ENCODE measurements at regions not wholly inside any gene's neighbourhood (a gene's known extent, or its start where the extent isn't known, plus 50 kb on each side); places are given as distances from the start of the nearest gene placed in this dataset.
"Not testable (repeated sequence)": the region's sequence is repeated elsewhere in the genome, so short reads cannot be mapped to it uniquely, and the experiment has no call there.

DNA sequence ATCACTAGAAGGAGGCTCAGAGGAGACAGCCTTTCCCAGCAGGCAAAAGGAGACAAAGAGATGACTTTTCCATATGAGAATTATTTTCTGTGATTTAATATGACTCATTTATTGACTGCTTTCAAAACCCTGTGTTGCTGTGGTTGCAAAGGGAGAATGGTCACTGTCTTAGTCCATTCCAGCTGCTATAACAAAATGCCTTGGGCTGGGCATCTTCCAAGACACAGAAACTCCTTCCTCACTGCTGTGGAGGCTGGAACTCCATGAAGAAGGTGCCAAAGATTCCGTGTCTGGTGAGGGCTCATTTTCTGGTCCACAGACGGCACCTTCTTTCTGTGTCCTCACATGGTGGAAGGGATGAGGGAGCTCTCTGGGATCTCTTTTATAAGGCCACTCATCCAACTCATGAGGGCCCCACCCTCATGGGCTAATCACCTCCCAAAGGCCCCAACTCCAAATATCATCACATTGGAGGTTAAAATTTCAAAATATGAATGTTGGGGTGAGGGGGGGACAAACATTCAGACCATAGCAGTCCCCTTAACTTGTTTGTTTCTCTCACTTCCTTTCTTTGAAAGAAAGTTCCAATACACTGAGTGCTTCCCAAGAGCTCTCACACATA, 252.1 kb upstream of the RAB4A start:
- DNase-seq = no peak

DNA sequence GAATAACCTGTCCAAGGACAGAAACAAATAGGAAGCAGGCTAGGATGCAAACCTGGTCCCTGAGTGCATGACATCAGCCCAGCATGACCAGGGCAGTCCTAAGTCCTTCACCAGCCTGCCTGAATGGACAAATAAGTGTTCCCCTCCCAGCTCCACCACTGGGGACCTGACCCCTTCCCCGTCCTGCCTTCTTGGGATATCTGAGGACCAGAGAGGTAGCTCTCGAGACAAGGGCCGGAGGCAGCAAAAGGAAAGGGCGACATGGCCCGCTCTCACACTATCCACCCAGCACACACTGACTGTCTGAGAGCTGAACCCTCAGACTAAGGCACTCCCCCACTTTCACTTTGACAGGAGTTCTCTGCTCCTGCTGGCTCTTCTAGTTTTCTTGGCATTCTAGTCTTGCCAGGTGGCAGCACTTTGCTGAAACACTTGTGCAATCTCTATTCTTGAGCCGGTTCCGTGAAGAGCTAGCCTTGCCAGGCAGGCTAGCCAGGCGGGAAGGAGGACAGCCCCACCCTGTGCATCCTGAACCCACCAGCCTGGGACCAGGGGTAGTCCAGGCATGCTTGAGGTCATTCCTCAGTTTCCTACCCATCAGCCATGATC, 251.1 kb upstream of the RAB4A start:
- no peak for DNase-seq

- not testable (repeated sequence) for DNase-seq
These were observed 249.9 kb upstream of the RAB4A start for GRCh38 chr1:229021034-229021433.

DNA sequence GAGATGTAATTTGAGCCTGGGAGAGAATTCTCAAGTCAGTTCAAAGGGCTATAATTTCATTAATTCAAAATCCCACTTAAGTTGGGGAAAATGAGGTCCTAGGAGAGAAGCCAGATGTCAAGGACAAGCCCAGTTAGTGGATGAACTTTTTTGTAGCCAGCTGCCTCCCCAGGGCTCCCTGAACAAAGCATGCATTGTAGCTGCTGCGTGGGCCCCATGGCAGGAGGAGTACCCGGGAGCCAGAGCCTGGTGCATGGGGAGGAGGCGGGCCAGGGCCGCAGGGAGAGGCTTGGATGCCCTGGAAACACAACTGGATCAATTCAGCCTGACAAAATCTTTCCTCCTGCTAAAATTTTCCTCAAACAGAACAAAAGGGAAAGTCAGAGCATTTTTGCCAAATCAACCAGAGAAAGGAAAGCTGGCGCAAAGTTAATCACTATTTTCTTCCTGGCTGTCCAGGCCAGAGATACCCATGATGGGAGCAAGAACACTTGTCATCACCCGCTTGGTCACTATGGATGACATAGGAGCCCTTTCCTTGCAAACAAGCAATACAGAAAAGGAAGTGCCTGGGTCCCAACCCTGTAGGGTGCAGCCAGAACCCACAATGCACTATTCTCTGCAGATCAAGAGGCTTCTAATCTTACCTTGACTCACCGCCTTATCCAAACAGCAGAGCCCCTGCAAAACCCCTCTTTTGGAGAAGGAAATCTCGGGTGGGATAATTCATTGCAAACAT, 248.1 kb upstream of the RAB4A start:
- DNase-seq = no peak

GRCh38 chr1:229023651-229024300, 247.1 kb upstream of the RAB4A start:
- no peak for DNase-seq

- no peak for DNase-seq
These were observed 246.3 kb upstream of the RAB4A start for GRCh38 chr1:229024528-229025130.

DNA sequence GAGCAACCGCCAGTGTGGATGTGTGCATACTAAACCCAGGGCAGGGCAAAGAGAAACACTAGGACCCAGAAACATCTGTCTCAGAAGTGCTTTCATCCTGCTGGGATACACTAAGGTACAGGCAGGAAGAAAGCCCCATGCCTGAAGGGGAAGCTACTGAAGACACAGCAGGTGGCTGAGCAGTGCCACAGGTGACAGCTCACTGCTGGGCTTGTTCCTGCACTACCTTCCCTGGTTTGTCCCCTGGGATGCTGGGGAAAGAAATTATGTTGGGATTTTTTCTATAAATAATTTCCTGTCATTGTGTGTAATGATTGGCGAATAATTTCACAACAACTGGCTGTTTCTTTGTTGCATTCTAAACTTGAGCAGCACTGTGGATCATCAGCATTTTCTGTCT, 245.3 kb upstream of the RAB4A start:
- DNase-seq = no peak

DNA sequence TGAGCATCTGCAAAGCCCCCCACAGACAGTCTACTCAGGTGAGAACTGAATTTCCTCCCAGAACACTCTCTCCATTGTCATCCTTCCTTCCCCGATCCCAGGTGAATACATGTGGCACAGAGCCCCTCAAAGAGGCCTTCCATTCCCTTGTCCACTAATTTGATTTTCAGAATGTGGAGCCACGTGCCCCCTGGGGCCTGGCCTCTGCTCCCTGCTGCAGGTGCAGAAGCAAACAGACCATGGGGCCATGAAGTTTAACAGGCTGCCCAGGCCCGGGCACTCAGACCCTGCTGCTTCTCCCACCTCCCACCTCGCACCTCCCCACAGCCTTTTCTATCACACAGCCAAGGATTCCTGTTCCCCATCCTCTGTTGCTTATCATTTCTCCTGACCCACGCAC, 243.8 kb upstream of the RAB4A start:
- DNase-seq = no peak

- peak; percentile 52 for DNase-seq
These were observed 243.2 kb upstream of the RAB4A start for GRCh38 chr1:229027622-229028182.

DNA sequence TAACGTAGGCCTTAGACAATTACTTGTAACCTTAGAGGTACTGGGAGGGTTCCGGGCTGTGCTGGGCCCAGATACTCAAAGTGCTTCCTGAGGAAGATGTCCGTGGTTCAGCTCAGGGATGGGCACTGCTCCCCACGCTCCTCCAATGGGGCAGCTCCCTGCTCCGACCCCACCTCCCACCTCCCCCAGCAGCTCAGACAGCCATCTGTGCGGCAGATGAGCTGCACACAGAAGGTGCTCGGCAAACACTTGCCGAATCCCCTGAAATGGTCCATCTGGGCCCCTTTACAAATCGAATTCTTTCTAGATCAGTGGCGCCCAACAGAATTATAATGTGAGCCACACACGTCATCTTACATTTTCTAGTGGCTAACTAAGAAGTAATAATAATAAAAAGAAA, 242.4 kb upstream of the RAB4A start:
- no peak for DNase-seq

DNA sequence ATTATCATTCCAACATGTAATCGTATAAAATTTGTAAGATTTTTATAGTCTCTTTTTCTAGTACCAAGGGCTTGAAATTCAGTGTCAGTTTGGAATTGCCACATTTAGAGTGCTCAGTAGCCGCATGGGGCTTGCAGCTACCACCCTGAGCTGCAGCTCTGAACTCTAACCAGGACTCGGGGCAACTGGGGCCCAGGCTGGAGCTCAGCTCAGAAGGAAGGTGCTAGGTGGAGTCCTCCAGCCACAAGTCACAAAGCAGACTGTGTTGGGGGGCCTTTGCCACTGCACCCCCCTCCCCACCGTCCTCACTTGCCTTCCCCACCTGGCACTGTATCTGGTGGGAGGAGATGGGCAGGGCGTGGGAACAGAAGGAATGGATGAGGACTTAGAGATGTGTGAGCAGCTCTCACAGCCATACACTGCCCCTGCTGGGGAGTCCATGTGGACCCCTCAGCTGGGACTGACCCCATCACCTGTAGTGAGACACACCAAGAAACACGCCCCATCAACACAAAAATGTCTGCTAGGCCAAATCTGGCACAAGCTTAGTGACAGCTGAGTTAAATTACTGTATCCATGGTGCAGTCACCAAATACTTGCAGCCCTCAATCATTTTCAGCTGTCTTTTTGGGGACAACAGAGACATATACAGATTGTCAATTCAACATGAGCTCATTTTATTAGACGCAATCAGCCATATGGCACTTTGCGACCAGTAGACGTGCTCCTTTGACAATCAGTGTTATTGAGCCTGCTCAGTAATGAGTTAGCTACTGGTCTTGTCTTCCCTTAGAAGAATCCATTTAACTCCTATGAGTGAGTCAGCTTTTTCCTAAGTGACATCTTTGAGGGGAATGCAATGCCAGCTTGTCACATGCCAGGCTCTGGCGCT, 241.7 kb upstream of the RAB4A start:
- no peak for DNase-seq

DNA sequence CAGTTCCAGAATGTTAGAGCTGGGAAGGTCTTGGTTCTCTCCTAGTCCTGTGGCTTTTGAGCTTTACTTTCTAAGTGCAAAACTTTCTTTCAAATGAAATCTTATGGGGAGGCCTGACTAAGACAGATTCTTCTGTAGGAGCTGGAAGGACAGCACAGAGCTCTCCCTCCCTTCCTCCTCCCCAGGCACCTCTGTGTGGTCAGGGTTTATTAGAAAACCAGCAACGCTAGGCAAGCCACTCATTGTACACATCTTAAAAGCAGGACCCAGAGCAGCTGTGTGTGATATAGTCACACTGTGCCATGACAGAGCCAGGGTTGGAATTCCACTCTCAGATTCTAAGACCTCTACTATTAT, 241.1 kb upstream of the RAB4A start:
- no peak for DNase-seq

DNA sequence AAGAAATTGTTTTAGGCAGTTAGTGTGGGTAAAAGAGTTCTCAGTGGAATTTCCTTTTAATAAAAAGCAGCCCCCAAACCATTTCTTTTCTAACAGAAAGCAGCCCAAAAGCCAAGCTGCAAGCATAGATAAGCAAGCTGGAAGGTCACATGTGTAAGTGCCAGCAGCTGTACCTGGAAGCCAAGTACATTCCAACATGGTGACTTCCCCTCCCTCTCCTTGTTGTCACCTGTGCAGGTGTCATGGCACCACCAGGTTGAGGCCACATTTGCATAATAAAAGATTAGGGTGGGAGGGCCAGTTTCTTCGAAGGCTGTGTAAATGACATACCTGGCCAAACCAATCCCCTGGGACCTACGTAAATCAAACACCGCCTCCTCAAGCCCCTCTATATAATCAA, 240.3 kb upstream of the RAB4A start:
- DNase-seq = no peak

DNA sequence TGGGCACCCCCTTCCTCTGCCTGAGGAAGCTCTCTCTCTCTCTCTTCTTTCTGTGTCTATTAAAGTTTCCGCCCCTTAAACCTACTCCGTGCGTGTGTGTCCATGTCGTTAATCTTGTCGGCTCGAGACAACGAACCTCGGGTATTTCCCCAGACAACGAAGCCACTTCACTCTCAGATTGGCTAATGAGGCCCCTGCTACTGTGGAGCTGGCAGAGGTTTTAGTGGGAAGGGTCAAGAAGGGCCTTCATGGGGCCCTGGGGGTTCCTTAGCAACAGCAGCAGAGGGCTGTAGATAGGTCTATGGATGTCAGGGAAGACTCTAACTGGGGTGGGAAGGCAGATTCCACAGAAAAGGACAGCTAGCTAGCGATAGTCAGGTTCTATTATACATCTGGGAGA, 239.8 kb upstream of the RAB4A start:
- no peak for DNase-seq

DNA sequence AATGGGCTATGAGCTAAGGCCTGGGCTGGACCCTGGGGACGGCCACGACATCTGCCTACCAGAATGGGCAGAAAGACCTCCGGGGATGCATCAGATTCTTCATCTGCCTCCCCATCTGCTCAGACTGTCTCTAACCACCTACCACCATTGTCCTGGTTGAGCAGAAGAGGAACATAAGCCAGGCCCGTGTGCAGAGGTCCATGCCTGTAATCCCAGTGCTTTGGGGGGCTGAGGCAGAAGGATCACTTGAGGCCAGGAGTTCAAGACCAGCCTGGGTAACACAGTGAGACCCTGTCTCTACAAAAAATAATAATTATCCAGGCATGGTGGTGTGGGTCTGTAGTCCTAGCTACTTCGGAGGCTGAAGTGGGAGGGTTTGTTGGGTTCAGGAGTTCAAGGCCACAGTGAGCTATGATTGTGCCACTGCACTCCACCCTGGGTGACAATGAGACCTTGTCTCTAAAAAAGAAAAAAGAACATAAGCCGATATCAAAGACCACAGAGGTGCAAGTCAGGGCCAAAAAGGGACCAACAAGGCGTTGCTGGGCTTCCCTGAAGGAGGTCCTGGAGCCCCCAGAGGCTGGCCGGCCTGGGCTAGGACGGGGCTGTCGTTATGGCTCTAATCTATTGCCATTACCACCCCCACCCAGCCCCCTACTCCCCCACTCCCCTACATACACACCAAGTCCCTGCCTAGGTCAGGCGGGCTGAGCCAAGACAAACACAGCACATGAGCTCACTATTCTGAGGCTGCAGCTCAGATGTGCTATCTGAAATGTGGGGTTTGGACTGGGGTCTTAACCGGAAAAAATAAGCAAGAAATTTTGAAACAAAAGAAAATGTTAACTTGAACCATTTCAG, 239.2 kb upstream of the RAB4A start:
- no peak for DNase-seq

DNA sequence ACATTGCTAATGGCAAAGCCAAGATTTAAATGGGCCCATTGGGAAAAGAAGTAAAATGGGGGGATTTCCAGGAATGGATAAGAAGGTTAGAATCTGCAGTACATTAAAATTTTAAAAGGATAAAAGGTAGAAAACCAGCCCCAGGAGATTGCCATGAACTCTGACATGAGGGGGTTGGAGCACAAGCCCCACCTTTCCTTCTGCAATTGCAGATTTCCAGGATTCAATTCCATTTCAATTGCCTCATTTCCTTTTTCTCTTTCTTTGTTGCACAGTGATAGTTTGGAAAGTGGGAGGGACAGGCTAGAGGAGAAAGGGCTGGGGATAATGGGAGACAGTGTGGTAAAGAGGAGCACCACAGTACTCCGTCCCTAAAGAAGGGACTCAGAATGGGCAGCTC, 238.5 kb upstream of the RAB4A start:
- no peak for DNase-seq

DNA sequence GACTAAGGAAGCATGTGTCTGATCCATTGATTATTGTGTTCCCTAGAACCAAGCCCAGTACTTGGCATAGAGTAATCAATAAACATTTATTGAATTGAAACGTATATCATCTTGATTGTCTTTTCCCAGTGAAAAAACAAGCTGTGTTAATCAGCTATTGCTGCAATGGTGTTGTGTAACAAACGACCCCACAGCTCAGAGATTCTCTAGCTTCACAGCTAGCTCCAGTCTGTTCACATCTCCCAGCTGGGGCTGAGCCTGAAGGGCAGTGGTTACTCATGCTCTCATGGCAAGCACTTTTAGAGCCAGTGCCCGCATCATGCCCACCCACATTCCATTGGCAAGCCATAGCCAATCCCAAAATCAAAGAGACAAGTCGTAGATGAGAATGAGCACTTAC, 237.4 kb upstream of the RAB4A start:
- no peak for DNase-seq

DNA sequence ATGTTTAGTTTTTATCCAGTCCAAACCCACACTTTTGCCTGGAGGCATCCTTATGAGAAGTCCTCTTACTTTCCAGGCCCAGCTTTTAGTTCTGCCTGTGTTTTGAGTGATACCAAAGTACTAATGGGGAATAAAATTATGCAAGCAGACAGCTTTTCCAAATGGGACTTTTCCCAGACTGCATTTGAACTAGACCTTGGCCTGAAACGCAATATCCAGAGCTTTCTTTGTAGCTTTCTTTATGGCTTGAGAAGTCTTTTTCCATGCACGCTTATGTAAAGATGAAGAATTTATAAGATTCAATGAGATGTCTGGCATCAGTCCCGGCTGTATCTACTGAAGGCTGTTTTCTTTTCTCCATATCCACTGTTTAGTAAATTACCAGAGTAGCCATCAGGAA, 236.6 kb upstream of the RAB4A start:
- DNase-seq = no peak

GRCh38 chr1:229035054-229035747, 235.7 kb upstream of the RAB4A start:
- no peak for DNase-seq

- DNase-seq = no peak
These were observed 235.2 kb upstream of the RAB4A start for GRCh38 chr1:229035748-229036082.
